ENCODE measurements at regions not wholly inside any gene's neighbourhood (a gene's known extent, or its start where the extent isn't known, plus 50 kb on each side); places are given as distances from the start of the nearest gene placed in this dataset.

DNA sequence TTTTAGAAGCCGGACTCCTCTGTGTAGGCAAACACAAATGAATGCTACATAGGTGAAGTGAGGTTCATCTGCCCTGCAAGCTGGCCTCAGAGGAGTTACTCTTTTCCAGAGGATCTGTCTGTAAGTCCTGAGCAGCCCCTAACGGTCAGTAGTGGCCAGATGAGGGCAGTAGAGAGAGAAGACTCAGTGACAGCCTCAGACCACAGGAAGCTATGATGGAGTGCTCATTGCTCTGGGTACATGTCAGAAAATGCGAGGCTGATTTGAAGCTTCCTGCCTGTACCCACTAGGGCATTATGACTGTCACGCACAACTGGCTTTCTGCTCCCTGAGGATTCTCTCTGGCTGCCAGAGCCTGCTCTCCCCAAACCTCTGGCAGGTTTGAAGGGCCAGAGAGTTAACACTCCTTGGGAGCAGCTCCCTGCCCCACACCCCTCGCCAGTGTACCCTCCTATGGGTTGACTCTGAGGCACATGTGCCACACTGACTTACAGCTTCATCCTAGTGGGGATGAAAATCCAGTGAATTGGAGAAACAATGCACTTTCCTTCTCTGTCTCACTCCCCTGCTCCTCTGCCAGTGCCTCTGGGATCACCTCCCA, 141.5 kb downstream of the GABRG2 start:
- no peak for DNase-seq (ENCODE audit: low read depth)
- H3K4me3 ChIP-seq (ENCODE audit: low read length): no peak overlapping the region
- TF ChIP-seq CTCF (conservative IDR thresholded peaks at IDR 0.05; ENCODE audit: low read length): no peak

DNA sequence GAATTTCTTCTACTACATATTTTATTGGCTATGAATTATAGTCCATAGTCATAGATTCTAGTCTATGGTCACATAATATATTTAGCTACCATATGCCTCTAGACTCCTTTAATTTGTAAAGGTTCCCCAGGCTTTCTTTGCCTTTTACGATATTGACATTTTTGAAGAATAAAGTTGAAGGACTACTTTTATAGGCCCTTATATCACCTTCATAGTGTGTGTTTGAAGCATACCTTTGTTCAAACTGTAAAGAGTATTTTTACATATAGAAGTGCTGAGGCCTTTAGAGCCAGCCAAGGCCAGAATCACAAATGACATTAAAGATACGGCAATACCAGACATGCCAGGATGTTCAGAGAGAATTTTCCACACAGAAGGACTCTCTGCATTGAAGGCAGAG, 147.0 kb downstream of the GABRG2 start:
- DNase-seq (ENCODE audit: low read depth): no peak
- H3K4me3 ChIP-seq (ENCODE audit: low read length): no peak overlapping the region
- no peak for TF ChIP-seq CTCF (conservative IDR thresholded peaks at IDR 0.05; ENCODE audit: low read length)

DNA sequence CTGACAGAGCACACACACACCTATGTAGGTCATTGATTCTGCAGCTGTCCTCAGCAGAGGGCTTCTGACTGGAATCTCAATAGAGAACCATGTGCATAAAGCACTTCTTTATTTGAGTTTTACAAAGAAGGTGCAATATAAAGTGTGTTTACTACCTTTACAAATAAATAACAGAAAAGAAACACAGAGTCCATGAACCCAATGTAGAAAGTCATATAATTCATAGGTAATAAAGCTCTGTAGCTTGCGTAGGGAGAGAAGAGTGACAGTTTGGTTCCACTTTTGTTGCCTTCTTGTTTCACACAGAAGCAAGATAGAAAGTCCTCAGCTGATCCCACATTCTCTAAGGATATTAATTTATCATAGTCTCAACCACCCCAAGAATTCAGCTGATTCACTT, 149.5 kb downstream of the GABRG2 start:
- no peak overlapping the region for H3K4me3 ChIP-seq (ENCODE audit: low read length)
- TF ChIP-seq CTCF (conservative IDR thresholded peaks at IDR 0.05; ENCODE audit: low read length): no peak
- no peak for DNase-seq (ENCODE audit: low read depth)

- no peak for DNase-seq (ENCODE audit: low read depth)
- TF ChIP-seq CTCF (conservative IDR thresholded peaks at IDR 0.05; ENCODE audit: low read length): no peak
- no peak overlapping the region for H3K4me3 ChIP-seq (ENCODE audit: low read length)
Observed at GRCh38 chr5:162221910-162222309, 154.3 kb downstream of the GABRG2 start.

DNA sequence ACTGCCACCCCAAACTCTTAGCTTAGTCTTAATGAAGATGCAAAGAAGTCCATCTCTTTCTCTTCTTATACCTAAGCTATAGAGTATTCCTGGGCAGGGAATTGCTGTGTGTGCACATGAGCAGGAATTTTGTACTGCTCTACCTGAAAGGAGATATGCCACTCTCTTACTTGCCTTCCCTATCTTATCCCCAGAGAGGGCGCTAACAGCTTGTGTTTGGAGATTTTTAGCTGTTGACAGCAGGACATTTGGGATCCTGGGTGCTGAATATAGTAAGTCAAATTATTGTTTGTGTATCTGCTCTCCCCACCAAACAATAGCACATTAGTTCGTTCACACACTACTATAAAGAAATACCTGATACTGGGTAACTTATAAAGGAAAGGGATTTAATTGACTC, 159.5 kb downstream of the GABRG2 start:
- no peak for TF ChIP-seq CTCF (conservative IDR thresholded peaks at IDR 0.05; ENCODE audit: low read length)
- DNase-seq (ENCODE audit: low read depth): no peak
- H3K4me3 ChIP-seq (ENCODE audit: low read length): no peak overlapping the region

DNA sequence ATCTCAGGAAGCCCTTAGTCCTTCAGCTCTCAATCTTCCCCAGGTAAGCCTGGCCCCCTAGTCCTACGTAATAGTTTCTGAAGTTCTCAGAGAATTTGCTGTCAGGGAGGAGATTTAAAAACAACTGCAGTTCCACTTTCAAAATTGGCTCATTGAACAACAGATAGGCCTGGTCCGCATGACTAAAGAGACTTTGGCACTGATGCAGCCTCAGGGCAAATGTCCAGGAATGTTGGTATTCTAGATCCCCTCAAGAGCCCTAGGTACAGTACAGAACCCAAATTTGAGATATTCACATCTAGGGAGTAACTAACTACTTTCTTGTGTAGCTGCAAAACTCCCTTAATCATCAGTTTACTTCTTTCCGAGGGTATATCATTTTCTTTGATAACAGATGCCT, 162.8 kb downstream of the GABRG2 start:
- no peak for TF ChIP-seq CTCF (conservative IDR thresholded peaks at IDR 0.05; ENCODE audit: low read length)
- no peak for DNase-seq (ENCODE audit: low read depth)

GRCh38 chr5:162231522-162231921, 163.9 kb downstream of the GABRG2 start:
- TF ChIP-seq CTCF (conservative IDR thresholded peaks at IDR 0.05; ENCODE audit: low read length): no peak
- no peak for DNase-seq (ENCODE audit: low read depth)
- H3K4me3 ChIP-seq (ENCODE audit: low read length): no peak overlapping the region

More for the DNA sequence above, 162.8 kb downstream of the GABRG2 start:
- no peak overlapping the region for H3K4me3 ChIP-seq (ENCODE audit: low read length)

Measured in AG10803 (cell line).